GM21619 (cell line): ENCODE measurements at regions not wholly inside any gene's neighbourhood (a gene's known extent, or its start where the extent isn't known, plus 50 kb on each side); places are given as distances from the start of the nearest gene placed in this dataset.

Experiments
- ATAC-seq: cut with Tn5 transposase; IDR thresholded peaks from one replicate; pipeline ENCODE4 v1.9.1; 2021; ENCODE audit not compliant: unreplicated experiment

- ATAC-seq = no peak
Observed at GRCh38 chr7:33700001-33700899, 205.1 kb upstream of the BMPER start.

GRCh38 chr7:33701189-33701740 is 204.1 kb upstream of the BMPER start:
- no peak for ATAC-seq

DNA sequence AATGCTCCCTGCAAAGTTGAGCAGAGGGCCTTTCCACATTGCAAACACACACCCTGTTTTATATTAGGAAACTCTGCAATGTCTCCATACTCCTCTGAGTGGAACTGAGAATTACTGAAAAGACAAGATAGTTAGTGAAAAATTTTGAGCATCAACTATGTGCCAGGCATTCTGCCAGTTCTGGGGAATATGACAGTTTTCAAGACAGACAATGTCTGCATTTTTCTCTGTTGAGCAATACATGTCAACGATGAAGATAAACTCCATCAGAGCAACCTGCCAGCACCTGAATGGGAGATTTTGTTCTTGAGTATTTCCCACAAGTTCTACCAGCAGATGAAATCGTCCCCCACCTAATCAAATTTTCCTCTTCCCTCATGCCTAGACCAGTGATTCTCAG is 203.4 kb upstream of the BMPER start:
- no peak for ATAC-seq

DNA sequence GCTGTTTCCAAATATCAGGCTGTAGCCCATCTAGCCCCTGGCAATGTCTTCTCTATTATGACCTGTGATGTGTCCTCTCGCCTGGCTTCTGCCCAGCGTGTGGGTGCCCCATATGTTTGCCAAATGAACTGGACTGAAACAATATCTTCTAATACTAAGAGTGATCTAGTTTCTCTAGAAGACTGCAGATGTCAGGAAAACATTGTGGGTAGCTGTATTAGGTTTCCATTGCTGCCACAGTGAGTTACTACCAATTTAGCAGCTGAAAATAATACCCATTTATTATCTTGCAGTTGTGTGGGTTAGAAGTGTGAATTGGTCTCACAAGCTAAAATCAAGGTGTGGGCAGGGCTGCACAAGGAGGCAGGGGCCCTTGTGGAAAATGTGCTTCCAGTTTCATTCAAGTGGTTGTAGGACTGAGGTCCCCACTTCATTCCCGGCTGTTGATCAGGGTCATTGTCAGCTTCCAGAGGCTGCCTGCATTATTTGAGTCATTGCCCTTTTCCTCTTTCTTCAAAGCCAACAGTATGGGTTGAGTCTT is 202.8 kb upstream of the BMPER start:
- no peak for ATAC-seq

GRCh38 chr7:33705333-33705833 is 200.0 kb upstream of the BMPER start:
- ATAC-seq = no peak

- ATAC-seq = no peak
Observed at GRCh38 chr7:33706186-33706585, 199.2 kb upstream of the BMPER start.

GRCh38 chr7:33706771-33707200 is 198.6 kb upstream of the BMPER start:
- ATAC-seq = no peak

- ATAC-seq = no peak
Observed at GRCh38 chr7:33707427-33707826, 197.9 kb upstream of the BMPER start.

DNA sequence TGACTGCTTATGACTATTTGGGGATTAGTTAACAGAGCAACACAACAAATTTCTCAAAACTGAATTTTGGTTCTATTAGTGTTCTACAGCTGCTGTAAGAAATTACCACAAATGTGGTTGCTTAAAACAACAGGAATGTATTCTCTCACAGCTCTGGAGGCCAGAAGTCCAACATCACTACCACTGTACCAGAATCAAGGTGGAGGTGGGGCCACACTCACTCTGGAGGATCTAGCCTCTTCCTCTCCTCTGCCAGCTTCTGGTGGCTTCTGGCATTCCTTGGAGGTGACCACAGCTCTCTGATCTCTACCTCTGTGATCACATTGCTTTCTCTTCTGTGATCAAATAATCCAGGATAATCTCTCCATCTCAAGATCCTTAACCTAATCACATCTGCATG is 194.7 kb upstream of the BMPER start:
- no peak for ATAC-seq

GRCh38 chr7:33711231-33712019 is 193.9 kb upstream of the BMPER start:
- ATAC-seq = no peak

GRCh38 chr7:33712020-33712414 is 193.3 kb upstream of the BMPER start:
- no peak for ATAC-seq

DNA sequence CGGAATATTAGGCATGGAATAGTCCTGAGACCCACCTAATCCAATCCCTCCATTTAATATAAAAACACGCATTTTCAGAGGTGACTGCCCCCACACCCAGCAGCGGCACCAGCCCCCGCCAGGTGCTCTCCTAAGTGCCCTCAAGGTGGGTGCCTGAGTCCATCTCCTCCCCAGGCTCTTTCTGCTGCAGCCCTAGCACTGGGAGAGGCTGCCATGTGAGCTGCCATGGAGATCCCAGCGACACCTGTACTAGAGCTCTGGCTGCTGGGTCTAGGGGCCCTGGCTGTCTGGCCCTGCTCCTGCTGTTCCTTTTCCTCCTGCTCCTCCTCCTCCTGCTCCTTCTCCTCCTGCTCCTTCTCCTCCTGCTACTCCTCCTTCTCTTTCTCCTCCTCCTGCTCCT is 191.1 kb upstream of the BMPER start:
- ATAC-seq = no peak

- no peak for ATAC-seq
Observed at GRCh38 chr7:33716581-33717477, 188.5 kb upstream of the BMPER start.

GRCh38 chr7:33719059-33719581 is 186.2 kb upstream of the BMPER start:
- ATAC-seq = no peak

GRCh38 chr7:33720139-33720538 is 185.2 kb upstream of the BMPER start:
- no peak for ATAC-seq

DNA sequence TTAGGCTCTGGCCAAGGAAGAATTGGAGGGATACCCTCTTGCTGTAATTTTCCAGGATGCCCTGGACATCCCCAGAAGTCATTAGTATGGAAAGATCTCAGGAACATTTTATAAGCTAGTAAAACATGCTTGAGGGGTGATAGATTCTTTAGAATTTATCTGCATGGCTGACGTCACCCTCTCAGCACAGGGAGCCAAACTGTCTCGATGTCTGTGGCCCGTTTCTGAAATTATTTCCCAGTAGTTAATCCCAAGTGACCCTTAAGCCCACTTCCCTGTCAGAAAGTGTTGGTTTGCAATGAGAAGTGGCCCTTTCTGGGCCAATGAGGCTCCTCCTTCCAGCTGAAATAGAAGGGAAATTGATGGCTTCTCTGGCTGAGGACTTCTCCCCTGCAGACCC is 184.5 kb upstream of the BMPER start:
- no peak for ATAC-seq

- no peak for ATAC-seq
Observed at GRCh38 chr7:33721895-33722294, 183.4 kb upstream of the BMPER start.

DNA sequence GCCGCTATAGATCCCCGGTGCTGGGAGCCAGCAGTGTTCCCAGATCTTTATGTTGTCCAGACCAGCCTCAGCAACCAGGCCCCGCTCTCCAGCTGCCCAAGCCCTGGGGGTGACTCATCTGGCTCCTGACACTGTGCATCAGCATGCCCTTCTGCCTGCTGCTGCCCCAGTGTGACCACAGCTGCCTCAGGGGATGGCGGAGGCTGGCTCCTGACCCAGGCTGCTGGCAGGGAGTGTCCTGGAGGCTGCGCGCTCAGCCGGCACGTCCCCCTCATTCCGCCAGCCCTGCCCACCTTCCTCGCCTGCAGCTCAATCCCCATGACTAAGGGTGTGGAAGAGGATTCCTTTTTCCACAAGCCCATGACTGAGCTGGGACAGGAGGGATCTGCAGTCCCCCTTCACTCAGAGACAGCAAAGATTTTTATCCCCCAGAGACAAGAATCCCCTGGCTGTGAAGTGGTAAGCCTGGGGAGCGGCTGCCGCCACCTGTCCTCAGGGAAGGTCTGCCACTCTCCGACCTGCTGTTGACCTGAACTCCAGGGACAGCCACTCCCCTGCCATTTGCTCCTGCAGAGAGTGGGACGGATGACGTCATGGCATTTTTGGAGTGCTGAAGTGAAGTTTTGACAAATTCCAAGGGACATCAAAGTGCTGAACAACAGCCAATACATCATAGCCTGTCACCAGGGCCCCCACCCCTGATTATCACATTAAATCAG is 182.8 kb upstream of the BMPER start:
- no peak for ATAC-seq

DNA sequence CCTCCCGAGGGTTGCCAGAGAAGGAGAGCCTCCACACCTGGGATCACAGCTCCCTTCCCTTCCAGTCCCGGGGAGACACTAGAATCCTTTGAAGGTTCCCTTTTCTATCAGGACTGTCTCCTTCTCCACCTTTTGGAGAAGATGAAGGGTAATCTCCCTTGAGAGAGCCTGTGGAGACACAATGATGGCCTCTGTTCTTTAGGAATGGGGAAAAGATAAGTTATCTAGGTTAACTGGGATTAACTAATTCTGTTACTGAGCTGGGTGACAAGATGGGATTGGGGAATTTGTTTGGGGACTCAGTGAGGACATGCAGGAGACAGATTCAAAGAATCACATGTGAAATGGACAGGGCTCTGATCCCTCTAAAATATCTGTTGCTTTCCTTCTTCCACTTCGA is 181.1 kb upstream of the BMPER start:
- ATAC-seq = no peak
